ENCODE measurements at regions not wholly inside any gene's neighbourhood (a gene's known extent, or its start where the extent isn't known, plus 50 kb on each side); places are given as distances from the start of the nearest gene placed in this dataset.

DNA sequence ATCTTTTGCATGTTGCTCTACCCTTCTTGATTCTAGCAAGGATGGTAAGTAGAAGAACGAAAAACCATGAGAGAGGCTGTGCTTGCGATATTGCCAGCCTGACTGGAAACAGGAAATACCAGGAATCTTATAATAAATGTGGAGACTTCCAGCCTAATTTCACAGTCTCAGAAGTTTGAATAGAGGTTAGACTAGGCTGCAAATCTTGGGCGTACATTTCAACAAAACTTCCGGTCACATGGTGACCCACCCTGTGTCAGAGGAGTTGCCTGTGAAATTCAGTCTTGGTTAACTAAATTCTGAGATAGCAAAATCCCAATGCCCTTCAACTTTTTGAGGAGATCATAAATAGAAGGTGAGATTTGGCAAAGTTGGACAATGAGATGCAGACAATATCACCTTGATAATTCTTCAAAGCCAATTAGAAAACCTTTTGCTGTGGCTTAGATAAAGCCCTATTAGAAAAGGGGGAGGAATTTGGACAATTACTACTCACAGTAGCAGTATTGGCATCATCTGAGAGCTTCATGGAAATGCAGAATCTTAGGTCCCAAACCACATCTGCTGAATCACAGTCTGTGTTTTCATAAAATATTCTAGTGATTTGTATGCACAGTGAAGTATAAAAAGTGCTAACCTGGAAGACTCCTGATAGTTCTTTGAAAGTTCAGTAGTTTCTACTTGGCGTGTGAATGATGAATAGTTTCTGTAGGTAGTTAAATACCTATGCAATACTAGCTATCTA, 262.0 kb upstream of the JAG1 start:
- in situ Hi-C loops (cut with MboI; ENCODE audit: low pct_unique_long_range_greater_than_20kb, low sequenced_read_pairs) = no loop called here
- DNase-seq = no peak

DNA sequence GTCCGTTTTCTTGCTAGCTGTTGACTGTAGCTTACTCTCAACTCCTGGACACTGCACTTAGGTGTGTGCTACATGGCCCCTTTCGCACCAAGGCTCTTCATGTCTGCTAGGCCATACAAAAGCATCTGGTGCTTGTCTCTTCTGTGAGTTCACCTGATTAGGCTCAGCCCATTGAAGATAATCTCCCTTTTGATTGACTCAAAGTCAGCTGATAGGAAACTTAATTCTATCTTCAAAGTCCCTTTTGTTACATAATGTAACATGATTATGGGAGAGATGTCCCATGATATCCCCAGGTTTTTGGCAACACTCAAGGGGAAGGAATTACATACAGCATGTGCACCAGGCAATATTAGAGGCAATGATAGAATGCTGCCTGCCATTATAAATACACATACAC, 263.0 kb upstream of the JAG1 start:
- in situ Hi-C loops (cut with MboI; ENCODE audit: low pct_unique_long_range_greater_than_20kb, low sequenced_read_pairs) = no loop called here
- DNase-seq = no peak

DNA sequence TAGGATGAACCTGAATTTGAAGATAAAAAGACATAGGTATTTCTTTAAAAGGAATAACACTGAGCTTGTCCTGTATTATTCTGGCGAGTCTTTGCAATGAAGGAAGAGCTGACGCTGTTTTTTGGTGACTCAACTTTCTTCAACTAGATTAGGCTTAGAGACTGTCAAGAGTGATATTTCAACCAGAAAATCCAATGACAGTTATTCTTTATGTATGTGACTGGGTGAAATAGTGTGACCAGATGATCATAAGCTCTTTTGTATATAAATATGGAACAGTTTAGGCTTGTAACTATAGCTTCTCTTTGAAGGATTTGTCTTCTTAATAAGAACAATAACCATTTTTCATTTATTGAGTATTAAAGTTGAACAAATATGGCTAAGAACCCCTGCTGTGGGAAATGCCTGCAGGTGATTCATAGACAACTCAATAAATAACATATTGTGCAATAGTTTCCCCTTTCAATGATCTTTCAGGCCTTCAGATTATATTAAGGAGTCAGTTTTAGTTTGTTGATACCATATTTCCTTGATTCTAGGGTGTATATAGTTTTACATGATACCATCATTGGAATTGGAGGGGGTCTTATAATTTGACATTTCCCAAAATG, 265.6 kb upstream of the JAG1 start:
- no peak for DNase-seq
- in situ Hi-C loops (cut with MboI; ENCODE audit: low pct_unique_long_range_greater_than_20kb, low sequenced_read_pairs) = no loop called here

DNA sequence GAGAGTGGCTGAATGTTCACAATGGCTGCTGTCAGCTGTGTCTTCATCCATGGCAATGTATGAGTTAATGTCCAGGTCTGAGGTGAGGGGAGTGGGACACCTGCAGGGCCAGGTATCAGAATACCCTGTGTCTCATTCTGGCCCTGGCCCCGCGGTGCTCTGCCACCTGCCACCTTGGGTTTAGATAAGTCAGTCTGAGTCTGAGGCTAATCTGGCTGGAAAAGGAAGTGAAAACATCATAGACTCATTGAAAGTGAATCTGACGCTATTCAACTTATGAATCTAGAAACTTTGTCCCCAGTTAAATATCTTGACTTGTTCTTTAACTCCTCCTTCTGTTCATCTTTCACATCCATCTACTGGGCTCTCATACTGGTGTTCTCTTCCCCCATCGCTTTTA, 267.1 kb upstream of the JAG1 start:
- DNase-seq = no peak
- in situ Hi-C loops (cut with MboI; ENCODE audit: low pct_unique_long_range_greater_than_20kb, low sequenced_read_pairs) = no loop called here

DNA sequence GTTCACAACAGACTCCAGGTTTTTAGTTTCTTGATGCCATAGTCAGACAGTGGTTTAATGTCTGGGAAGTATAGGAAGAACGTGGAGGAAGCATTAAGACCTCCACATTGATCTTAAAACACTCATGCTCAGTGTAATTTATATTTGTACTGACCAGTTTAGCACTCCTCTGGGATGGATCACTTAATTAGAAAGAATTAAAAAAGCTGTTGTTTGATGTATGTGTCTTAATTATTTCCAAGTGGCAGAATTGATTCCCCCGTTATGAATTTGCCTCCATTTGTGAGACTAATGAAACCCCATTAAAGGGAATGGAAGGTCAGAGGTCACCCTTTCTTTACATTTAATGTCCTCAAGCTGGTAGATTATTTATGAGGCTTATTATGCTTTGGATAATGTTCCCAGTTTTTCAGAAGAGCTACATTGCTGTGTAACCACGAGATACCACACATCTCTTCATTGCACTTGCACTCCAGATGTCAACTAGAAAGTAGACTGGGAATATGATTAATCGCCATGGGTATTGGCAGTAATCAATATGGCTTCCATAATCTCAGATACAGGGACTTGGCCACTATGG, 270.0 kb upstream of the JAG1 start:
- in situ Hi-C loops (cut with MboI; ENCODE audit: low pct_unique_long_range_greater_than_20kb, low sequenced_read_pairs) = no loop called here

DNA sequence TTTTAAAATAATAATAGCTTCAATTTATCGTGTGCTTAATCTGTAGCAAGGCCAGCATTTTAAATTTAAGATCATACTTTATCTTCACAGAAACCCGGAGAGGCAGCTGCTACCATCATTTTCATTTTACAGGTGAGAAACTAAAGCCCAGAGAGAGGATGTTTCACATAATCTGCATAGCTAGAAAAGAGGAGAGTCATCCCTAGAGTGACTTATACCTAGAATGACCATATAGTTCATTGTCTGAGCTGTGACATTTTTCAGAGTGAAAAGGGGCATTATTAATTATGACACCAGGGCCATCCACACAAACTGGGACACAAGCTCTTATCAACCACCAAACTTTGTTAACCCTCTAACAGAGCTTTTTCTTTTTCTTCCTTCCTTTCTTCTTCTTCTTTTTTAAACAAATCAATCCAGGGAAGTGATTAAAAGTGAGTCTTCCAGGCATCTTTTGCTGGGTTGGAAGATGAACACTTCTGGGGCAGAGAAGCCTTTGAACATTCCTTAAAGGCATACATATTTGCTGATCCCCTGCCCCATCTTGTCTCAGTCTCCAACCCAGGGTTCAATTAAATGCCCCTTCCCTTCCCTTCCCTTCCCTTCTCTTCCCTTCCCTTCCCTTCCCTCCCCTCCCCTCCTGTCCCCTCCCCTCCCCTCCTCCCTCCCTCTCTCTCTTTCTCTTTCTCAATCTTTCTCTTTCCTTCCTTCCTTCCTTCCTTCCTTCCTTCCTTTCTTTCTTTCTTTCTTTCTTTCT, 272.5 kb upstream of the JAG1 start:
- in situ Hi-C loops (cut with MboI; ENCODE audit: low pct_unique_long_range_greater_than_20kb, low sequenced_read_pairs) = no loop called here
- no peak for DNase-seq

More for the DNA sequence above, 270.0 kb upstream of the JAG1 start:
- DNase-seq = no peak

DNA sequence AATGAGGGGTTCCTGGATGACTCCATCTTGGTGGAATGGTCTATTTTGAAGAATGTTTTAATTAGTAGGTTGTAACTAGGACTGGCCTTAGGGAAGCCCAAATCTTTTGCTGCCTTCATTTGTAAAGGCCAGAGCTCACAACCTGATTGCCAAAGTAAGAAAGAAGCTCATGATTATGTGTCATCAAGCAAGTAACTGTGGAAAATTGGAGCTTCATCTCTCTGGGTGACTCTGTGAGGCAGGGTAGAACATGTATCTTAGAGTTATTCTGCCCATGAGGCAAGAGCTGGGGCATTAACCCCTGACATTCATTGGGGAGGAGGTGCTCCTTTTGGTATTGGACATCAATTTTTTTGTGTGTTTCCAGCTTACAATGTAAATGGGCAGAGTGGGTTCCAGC, 273.9 kb upstream of the JAG1 start:
- in situ Hi-C loops (cut with MboI; ENCODE audit: low pct_unique_long_range_greater_than_20kb, low sequenced_read_pairs) = no loop called here
- no peak for DNase-seq

DNA sequence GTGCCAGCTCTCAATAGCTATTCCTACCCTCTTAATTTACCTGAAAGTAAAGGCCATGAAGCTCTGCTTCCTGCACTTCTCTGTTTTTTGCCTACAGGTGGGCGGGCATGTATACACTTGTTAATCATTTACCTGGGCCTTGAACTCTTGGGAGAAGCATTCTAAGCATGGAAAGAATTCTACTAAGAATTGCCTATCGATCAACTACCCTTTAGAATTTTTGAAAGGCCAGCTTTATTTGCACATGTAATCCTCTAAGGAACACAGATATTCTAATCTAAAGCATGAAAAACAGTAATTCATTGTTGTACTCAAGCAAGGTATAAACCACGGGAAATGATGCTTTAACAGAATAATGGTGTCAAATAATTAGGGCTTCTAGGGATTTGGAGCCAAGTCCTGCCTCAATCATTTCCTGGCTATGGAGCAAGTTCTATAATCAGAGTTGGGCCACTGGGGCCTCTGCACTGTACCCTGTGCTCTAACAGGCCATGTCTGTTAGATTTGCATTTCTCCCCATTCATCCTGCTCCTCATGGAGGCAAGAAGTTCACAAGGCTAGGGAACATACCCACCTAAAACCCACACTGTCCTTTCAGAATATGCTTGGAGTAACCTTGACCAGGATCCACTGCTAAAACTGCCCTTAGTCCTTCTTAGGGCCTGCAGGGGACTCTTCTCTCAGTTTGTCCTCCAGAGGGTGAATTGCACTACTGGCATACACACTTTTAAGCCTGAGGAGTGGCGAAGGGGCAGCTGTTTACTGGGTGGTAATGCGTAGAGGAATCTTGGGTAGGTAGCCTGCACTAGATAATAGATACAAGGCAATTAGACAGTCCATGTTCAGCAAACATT, 276.4 kb upstream of the JAG1 start:
- no peak for DNase-seq
- in situ Hi-C loops (cut with MboI; ENCODE audit: low pct_unique_long_range_greater_than_20kb, low sequenced_read_pairs) = no loop called here

DNA sequence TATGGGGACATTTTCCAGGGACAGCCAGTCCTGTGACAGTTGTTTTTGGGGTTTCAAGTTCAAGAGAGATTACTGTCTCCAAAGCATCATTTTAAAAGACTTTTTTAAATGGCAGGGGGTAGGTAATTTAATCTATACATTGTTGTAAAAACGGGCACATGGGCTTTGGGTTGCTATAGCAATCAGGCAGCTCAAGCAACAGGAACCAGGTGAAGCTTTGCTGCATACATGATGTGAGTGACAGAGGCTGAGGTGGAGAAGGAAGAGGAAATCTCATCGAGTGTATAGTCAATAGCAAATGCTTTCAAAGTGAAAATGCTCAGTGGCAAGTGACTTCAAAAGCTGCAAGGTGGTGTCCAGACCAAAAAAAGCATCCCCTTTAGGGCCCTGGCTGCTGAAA, 277.4 kb upstream of the JAG1 start:
- in situ Hi-C loops (cut with MboI; ENCODE audit: low pct_unique_long_range_greater_than_20kb, low sequenced_read_pairs) = no loop called here
- DNase-seq = no peak

DNA sequence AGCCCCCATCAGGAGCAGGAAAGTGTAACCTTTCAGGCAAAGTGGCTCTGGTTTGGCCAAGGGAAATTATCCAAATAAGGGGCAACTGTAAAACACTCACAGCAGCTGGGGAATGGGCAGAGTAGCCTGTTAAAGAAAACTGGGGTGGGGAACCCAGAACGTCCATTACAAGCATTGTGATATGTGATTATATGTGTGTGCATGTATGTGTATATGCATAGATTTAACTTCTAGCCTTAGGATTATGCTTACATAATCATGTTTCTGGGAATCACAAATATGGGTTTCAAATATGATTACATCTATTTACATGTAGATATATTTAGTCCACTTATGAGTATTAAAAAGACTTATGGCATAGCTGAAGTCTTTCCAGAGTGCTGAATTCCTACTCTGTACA, 278.1 kb upstream of the JAG1 start:
- in situ Hi-C loops (cut with MboI; ENCODE audit: low pct_unique_long_range_greater_than_20kb, low sequenced_read_pairs) = no loop called here
- no peak for DNase-seq

DNA sequence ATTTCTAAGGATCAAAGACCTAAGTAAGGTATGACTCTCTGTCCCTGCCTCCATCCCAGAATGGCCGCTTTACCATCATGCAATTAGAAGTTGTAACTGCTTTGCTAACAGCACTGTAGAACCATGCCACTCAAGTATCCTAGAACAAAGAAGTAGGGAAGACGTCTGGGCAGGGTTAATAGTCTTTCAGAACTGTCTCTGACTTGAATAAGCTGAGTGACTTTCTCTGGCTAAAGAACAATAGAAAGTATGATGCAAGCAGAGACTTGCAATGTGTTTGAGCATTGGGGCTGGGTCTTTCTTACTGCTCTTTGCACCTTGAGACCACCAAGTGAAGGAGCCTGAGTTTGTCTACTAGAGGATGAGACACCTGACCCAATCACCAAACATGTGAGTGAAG, 279.6 kb upstream of the JAG1 start:
- in situ Hi-C loops (cut with MboI; ENCODE audit: low pct_unique_long_range_greater_than_20kb, low sequenced_read_pairs) = no loop called here
- no peak for DNase-seq

DNA sequence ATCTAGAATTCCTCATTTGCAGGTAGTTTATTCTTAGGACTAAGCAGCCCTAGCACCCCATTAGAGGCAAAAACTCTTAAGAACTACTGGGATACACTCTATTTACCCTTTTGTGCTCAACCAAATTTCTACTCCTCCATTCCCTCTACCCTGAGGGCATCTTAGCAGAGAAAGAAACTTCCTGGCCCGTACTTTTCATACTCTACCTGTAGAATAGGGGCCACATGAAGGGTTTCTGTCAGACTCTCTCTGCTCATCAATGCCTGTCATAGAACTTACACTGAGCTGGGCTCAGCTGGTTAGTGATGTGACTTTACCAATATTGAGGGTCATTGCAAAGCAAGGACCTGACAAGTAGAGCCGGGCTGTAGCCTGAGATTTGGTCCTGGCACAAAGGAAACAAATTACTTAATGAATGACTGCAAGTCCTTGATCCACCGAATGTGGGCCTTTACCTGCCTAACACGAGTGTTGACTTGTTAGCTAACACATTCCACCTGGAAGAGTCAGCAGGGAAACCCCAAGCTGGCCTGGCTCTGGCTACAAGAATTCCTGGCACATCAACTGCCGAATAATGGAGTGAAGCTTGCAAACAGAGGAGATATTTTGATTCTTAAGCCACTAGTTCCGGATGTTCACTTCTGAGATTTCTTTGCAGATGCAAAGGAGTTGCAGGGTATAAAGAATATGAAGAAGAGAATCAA, 280.5 kb upstream of the JAG1 start:
- no peak for DNase-seq
- in situ Hi-C loops (cut with MboI; ENCODE audit: low pct_unique_long_range_greater_than_20kb, low sequenced_read_pairs) = no loop called here

DNA sequence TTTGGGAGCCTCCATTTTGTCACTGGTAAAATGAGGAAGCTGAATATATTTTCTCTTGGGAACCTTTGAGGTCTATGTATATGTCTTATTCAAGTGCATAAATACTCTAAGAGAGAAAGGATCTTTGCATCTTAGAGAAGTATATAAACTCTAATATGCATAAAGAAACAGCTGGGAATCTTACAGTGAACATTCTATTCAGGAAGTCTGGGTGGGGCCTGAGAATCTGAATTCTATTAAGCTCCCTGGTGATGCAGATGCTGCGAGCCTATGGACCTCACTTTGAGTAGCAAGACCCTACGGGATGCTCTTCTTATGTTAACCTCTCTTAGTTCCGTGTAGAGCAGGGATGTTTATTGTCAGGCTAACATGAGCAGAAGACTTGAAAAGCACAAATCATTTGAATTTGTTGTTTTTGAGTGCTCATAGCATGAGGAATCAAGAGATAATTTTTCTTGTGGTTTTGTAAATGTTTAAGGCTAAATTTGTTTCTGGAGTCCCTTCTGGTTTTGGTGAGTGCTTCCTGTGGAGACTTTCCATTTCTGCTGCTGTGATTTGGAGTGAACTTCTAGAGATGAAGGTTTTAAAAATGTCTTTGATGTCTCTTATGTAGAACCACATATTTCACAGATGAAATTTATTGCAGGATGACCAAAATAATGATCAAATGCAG, 281.2 kb upstream of the JAG1 start:
- in situ Hi-C loops (cut with MboI; ENCODE audit: low pct_unique_long_range_greater_than_20kb, low sequenced_read_pairs) = no loop called here
- no peak for DNase-seq

DNA sequence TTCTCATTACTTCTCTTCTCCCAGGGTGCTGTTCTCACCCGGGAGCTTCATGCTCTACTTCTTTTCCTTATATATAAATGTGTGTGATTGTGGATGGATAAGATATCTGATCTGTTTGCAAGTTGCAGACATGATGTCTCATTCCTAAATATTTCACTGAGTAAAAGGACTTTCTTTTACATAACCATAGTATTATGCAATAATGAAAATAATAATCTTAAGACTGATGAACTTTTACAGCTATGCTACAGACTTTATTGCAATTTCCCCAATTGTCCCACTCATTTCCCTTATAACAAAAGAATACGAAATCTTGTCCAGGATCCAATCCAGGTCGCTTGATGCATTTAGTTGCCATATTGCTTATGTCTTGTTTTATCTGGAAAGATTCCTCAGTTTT, 284.5 kb upstream of the JAG1 start:
- no peak for DNase-seq
- in situ Hi-C loops (cut with MboI; ENCODE audit: low pct_unique_long_range_greater_than_20kb, low sequenced_read_pairs) = no loop called here

DNA sequence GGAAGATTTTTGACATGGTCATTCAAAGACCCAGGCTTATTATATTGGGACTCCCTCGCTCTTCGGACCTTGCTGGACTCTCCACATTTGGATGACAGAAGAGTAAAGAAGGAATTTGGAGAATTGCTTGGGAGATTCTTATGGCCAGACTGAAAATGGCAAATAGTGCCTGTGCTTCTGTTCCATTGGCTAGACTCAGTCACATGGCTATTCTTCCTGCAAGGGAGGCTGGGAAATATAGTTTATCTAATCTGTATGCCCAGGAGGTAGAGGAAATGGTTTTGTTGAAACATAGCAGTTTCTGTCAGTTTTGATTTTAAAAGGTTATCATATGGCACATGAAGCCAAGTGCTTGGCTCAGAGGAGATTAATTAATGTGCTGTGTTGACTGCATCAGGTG, 286.6 kb upstream of the JAG1 start:
- DNase-seq = no peak
- in situ Hi-C loops (cut with MboI; ENCODE audit: low pct_unique_long_range_greater_than_20kb, low sequenced_read_pairs) = no loop called here

DNA sequence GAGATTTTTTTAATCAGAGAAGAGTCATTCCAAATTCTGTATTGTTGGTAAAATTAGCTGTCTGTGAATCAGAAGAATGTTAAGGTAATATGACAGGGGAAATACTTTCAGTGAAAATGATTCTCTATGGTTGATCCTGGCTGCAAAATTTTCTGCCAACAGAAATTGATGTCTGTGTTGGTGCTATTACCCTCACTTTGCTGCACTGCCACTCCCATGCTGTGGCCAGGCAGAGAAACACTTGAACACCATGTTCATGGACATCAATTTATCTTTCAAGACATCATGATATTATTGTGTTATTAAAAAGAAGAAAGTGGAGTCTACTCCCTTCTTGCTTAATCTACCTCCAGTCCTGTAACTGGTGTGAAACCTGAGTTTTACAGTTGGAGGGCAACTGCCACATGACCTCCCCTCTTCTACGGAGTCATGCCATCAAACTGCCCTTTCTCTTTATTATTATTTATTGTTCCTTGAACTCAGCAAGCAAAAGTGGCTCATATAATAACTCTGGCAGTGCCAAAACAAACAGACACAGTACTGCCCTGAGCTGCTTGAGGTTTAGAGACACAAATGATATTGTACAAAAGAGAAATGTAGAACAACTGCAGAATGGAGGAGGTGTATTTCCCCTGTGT, 288.0 kb upstream of the JAG1 start:
- in situ Hi-C loops (cut with MboI; ENCODE audit: low pct_unique_long_range_greater_than_20kb, low sequenced_read_pairs) = no loop called here
- DNase-seq = no peak

DNA sequence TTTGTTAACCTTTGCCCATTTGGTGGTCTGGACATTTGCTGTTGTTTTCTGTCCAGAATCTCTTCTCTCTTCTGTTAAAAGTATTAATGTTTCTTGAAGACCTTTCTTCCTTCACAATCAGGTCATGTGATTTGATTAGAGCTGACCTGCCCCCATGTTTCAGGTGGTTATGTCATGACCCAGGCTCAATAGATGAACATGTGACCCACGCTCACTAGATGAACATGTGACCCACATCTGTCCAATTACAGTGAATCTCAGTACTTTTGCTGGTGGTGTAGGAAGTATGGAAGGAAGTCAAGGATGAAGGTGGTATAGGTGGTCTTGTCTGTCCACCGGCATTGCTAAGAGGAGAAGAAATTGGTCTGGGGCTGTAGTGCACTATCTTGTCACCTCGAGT, 289.1 kb upstream of the JAG1 start:
- no peak for DNase-seq
- in situ Hi-C loops (cut with MboI; ENCODE audit: low pct_unique_long_range_greater_than_20kb, low sequenced_read_pairs) = no loop called here

DNA sequence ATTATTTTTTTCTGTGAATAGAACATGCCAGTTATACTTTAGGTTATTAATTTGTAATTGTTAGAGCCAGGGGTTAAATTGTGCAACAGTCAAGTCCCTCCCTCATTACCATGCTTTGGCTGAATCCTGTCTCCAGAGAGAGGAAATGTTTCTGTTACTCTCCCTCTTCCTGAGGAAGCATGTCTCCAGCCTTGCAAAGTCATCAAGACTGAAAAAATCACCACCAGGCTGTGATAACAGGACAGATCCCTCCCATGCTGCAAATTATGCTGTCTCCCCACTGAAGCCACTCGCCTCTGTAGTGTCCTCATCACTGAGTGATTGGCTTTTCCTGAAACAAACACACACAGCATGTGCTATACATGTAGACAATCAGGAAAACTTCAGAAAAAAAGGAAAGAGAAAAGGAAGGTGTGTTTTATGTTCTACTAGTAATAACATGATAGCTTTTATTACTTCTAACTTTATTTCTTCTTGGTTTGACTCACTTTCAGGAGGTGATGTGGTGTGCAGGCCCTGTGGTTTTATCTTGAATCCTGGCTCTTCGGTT, 290.0 kb upstream of the JAG1 start:
- in situ Hi-C loops (cut with MboI; ENCODE audit: low pct_unique_long_range_greater_than_20kb, low sequenced_read_pairs) = no loop called here
- no peak for DNase-seq

Measured in KBM-7 (cell line).